ENCODE measurements at regions not wholly inside any gene's neighbourhood (a gene's known extent, or its start where the extent isn't known, plus 50 kb on each side); places are given as distances from the start of the nearest gene placed in this dataset.

DNA sequence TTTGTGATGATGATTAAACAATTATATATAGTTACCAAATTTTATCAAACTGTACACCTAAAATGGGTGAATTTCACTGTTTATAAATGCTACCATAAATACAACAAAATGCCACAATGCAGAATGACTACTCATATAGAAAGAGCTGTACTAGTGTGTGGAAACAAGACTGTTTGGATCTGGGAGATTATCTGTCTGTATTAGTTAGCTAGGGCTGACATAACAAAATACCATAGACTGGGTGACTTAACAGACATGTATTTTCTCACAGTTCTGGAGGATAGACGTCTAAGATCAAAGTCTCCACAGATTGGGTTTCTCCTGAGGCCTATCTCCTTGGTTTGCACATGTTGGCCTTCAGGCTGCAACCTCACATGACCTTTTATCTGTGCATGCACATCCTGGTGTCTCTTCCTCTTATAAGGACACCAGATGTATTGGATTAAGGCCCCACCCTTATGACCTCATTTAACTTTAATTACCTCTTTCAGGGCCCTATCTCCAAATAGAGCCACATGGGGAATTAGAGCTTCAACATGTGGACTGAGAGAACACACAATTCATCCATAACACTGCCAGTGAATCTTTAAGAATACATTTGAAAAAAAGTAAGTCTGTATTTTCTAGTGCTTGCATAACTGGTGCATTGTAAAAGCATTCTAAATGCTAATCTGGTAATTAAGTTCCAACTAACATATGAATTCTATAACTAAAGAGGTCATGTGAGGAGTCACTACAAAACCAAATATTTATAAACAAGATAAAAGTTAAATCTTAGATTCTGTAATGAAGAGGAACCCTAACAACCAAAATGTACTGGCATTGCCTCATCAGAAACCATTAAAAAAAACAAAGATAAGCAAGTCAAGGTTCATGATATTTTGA is 699.6 kb downstream of the NYAP2 start:
- no peak overlapping the region for H3K4me3 Mint-ChIP-seq
- H3K27me3 Mint-ChIP-seq: no peaks in the 10 kb centered on the region
- Histone ChIP-seq H3K36me3 (ENCODE audit: insufficient read depth, low read length) (no peaks in the 10 kb centered on the region), H3K4me1 (ENCODE audit: insufficient read depth, low read length) (no peaks in the 10 kb centered on the region), H3K27me3 (ENCODE audit: insufficient read depth, low read length) (no peaks in the 10 kb centered on the region), H3K9me3 (ENCODE audit: control insufficient read depth in 1 of 2, low read length in 2 of 2) (no peaks in the 10 kb centered on the region), H3K4me3 (ENCODE audit: low read length in 2 of 2) (no peak overlapping the region), H3K27ac (ENCODE audit: low read depth, low read length) (no peak overlapping the region)
- no peaks in the 10 kb centered on the region for H3K36me3 Mint-ChIP-seq
- ChIA-PET CTCF (ENCODE audit: partially characterized antibody) (no interaction called here), POLR2A (ENCODE audit: partially characterized antibody) (no interaction called here)
- H3K27ac Mint-ChIP-seq: no peak overlapping the region
- intact Hi-C loops (cut with micrococcal nuclease): no loop called here
- no peaks in the 10 kb centered on the region for H3K4me1 Mint-ChIP-seq
- no peak for DNase-seq
- H3K9me3 Mint-ChIP-seq: peaks cover 0 to 8% (median 3%) of the 10 kb centered on the region in 8 donors

GRCh38 chr2:226095058-226095457 is 695.5 kb downstream of the NYAP2 start:
- no peak overlapping the region for H3K27ac ChIP-seq (ENCODE audit: low read depth, low read length)
- no peaks in the 10 kb centered on the region for H3K9me3 ChIP-seq (ENCODE audit: control insufficient read depth in 1 of 2, low read length in 2 of 2)
- no peaks in the 10 kb centered on the region for H3K27me3 ChIP-seq (ENCODE audit: insufficient read depth, low read length)
- no peak overlapping the region for H3K27ac Mint-ChIP-seq
- intact Hi-C loops (cut with micrococcal nuclease): no loop called here
- H3K4me1 ChIP-seq (ENCODE audit: insufficient read depth, low read length): no peaks in the 10 kb centered on the region
- H3K4me3 Mint-ChIP-seq: no peak overlapping the region
- CTCF ChIA-PET (ENCODE audit: partially characterized antibody): no interaction called here
- no peaks in the 10 kb centered on the region for H3K36me3 ChIP-seq (ENCODE audit: insufficient read depth, low read length)
- no peak overlapping the region for H3K4me3 ChIP-seq (ENCODE audit: low read length in 2 of 2)
- H3K36me3 Mint-ChIP-seq: no peaks in the 10 kb centered on the region
- H3K9me3 Mint-ChIP-seq: peaks cover 0 to 15% (median 7%) of the 10 kb centered on the region in 8 donors
- DNase-seq: no peak
- no peaks in the 10 kb centered on the region for H3K27me3 Mint-ChIP-seq
- POLR2A ChIA-PET (ENCODE audit: partially characterized antibody): no interaction called here
- H3K4me1 Mint-ChIP-seq: no peaks in the 10 kb centered on the region

DNA sequence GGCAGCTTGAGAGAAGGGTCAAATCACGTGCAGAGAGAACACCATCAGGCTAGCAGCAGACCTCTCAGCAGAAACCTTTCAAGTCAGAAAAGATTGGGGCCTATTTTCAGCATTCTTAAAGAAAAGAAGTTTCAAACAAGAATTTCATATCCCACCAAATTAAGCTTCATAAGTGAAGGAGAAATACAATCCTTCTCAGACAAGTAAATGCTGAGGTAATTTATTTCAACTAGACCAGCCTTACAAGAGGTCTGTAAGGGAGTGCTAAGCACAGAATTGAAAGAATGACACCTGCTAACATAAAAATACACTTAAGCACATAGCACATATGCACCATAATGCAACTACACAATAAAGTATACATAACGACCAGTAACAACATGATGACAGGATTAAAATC is 693.9 kb downstream of the NYAP2 start:
- POLR2A ChIA-PET (ENCODE audit: partially characterized antibody): no interaction called here
- intact Hi-C loops (cut with micrococcal nuclease): no loop called here
- H3K9me3 ChIP-seq (ENCODE audit: control insufficient read depth in 1 of 2, low read length in 2 of 2): no peaks in the 10 kb centered on the region
- Mint-ChIP-seq H3K27ac (no peak overlapping the region), H3K4me1 (no peaks in the 10 kb centered on the region), H3K36me3 (no peaks in the 10 kb centered on the region), H3K27me3 (no peaks in the 10 kb centered on the region), H3K4me3 (no peak overlapping the region), H3K9me3 (peaks cover 0 to 15% (median 7%) of the 10 kb centered on the region in 8 donors)
- H3K4me1 ChIP-seq (ENCODE audit: insufficient read depth, low read length): no peaks in the 10 kb centered on the region
- no peak overlapping the region for H3K4me3 ChIP-seq (ENCODE audit: low read length in 2 of 2)
- CTCF ChIA-PET (ENCODE audit: partially characterized antibody): no interaction called here
- no peak for DNase-seq
- no peak overlapping the region for H3K27ac ChIP-seq (ENCODE audit: low read depth, low read length)
- no peaks in the 10 kb centered on the region for H3K27me3 ChIP-seq (ENCODE audit: insufficient read depth, low read length)
- no peaks in the 10 kb centered on the region for H3K36me3 ChIP-seq (ENCODE audit: insufficient read depth, low read length)

GRCh38 chr2:226088366-226088674 is 688.8 kb downstream of the NYAP2 start:
- no peaks in the 10 kb centered on the region for H3K27me3 Mint-ChIP-seq
- intact Hi-C loops (cut with micrococcal nuclease): no loop called here
- no peak for DNase-seq
- H3K27me3 ChIP-seq (ENCODE audit: insufficient read depth, low read length): no peaks in the 10 kb centered on the region
- CTCF ChIA-PET (ENCODE audit: partially characterized antibody): no interaction called here
- H3K36me3 Mint-ChIP-seq: no peaks in the 10 kb centered on the region
- no peak overlapping the region for H3K27ac ChIP-seq (ENCODE audit: low read depth, low read length)
- no peak overlapping the region for H3K27ac Mint-ChIP-seq
- peaks cover 0 to 6% (median under 1%) of the 10 kb centered on the region in 4 donors for H3K4me1 Mint-ChIP-seq
- H3K9me3 Mint-ChIP-seq: peaks cover 0 to 15% (median 4%) of the 10 kb centered on the region in 8 donors
- no peak overlapping the region for H3K4me3 ChIP-seq (ENCODE audit: low read length in 2 of 2)
- no peaks in the 10 kb centered on the region for H3K4me1 ChIP-seq (ENCODE audit: insufficient read depth, low read length)
- H3K36me3 ChIP-seq (ENCODE audit: insufficient read depth, low read length): no peaks in the 10 kb centered on the region
- POLR2A ChIA-PET (ENCODE audit: partially characterized antibody): no interaction called here
- H3K9me3 ChIP-seq (ENCODE audit: control insufficient read depth in 1 of 2, low read length in 2 of 2): no peaks in the 10 kb centered on the region
- H3K4me3 Mint-ChIP-seq: no peak overlapping the region

- CTCF ChIA-PET (ENCODE audit: partially characterized antibody): no interaction called here
Measured at GRCh38 chr2:226087505-226088365, 688.2 kb downstream of the NYAP2 start.

DNA sequence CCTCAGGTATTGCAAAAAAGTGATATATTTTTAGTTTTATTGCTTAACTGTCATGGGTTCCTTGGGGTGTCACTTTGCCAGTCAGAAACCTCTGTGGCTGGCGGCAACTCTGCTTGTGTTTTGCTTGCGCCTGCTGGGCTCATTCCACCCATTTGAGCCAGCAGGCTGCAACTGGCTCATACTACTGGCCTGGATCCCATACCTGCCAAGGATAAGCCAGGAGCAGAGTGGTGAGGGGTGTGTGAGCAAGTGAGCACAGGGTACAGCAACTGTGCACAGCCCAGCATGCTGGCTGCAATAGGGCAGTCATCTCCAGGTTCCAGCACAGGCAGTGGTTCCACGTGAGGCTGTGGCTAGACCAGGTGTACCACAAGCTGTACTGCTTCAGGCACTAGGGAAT is 687.5 kb downstream of the NYAP2 start:
- no peaks in the 10 kb centered on the region for H3K36me3 Mint-ChIP-seq
- Histone ChIP-seq H3K4me3 (ENCODE audit: low read length in 2 of 2) (no peak overlapping the region), H3K27me3 (ENCODE audit: insufficient read depth, low read length) (no peaks in the 10 kb centered on the region), H3K36me3 (ENCODE audit: insufficient read depth, low read length) (no peaks in the 10 kb centered on the region), H3K9me3 (ENCODE audit: control insufficient read depth in 1 of 2, low read length in 2 of 2) (no peaks in the 10 kb centered on the region), H3K27ac (ENCODE audit: low read depth, low read length) (no peak overlapping the region), H3K4me1 (ENCODE audit: insufficient read depth, low read length) (no peaks in the 10 kb centered on the region)
- no peak for DNase-seq
- H3K4me1 Mint-ChIP-seq: peaks cover 0 to 6% (median under 1%) of the 10 kb centered on the region in 4 donors
- no peak overlapping the region for H3K27ac Mint-ChIP-seq
- peaks cover 0 to 14% (median under 1%) of the 10 kb centered on the region in 8 donors for H3K9me3 Mint-ChIP-seq
- intact Hi-C loops (cut with micrococcal nuclease): no loop called here
- CTCF ChIA-PET (ENCODE audit: partially characterized antibody): no interaction called here
- no peak overlapping the region for H3K4me3 Mint-ChIP-seq
- POLR2A ChIA-PET (ENCODE audit: partially characterized antibody): no interaction called here
- peaks cover 0 to 2% of the 10 kb centered on the region in 2 donors for H3K27me3 Mint-ChIP-seq

More at GRCh38 chr2:226087505-226088365, 688.2 kb downstream of the NYAP2 start:
- peak in 1 of 5 donors; percentile 28 for DNase-seq
- H3K27me3 ChIP-seq (ENCODE audit: insufficient read depth, low read length): no peaks in the 10 kb centered on the region
- H3K27me3 Mint-ChIP-seq: peaks cover 0 to 2% of the 10 kb centered on the region in 2 donors
- H3K27ac ChIP-seq (ENCODE audit: low read depth, low read length): no peak overlapping the region
- peaks cover 0 to 6% (median under 1%) of the 10 kb centered on the region in 4 donors for H3K4me1 Mint-ChIP-seq
- no peak overlapping the region for H3K4me3 Mint-ChIP-seq
- POLR2A ChIA-PET (ENCODE audit: partially characterized antibody): no interaction called here
- H3K27ac Mint-ChIP-seq: no peak overlapping the region
- H3K9me3 Mint-ChIP-seq: peaks cover 0 to 14% (median 1%) of the 10 kb centered on the region in 8 donors
- no peak overlapping the region for H3K4me3 ChIP-seq (ENCODE audit: low read length in 2 of 2)
- H3K9me3 ChIP-seq (ENCODE audit: control insufficient read depth in 1 of 2, low read length in 2 of 2): no peaks in the 10 kb centered on the region
- intact Hi-C loops (cut with micrococcal nuclease): no loop called here
- H3K36me3 ChIP-seq (ENCODE audit: insufficient read depth, low read length): no peaks in the 10 kb centered on the region
- no peaks in the 10 kb centered on the region for H3K4me1 ChIP-seq (ENCODE audit: insufficient read depth, low read length)
- no peaks in the 10 kb centered on the region for H3K36me3 Mint-ChIP-seq

- Mint-ChIP-seq H3K36me3 (no peaks in the 10 kb centered on the region), H3K9me3 (peaks cover 0 to 11% (median under 1%) of the 10 kb centered on the region in 8 donors), H3K27ac (no peak overlapping the region), H3K4me3 (no peak overlapping the region), H3K27me3 (peaks cover 0 to 2% of the 10 kb centered on the region in 2 donors), H3K4me1 (peaks cover 0 to 6% (median under 1%) of the 10 kb centered on the region in 4 donors)
- CTCF ChIA-PET (ENCODE audit: partially characterized antibody): no interaction called here
- Histone ChIP-seq H3K4me1 (ENCODE audit: insufficient read depth, low read length) (no peaks in the 10 kb centered on the region), H3K4me3 (ENCODE audit: low read length in 2 of 2) (no peak overlapping the region), H3K27me3 (ENCODE audit: insufficient read depth, low read length) (no peaks in the 10 kb centered on the region), H3K9me3 (ENCODE audit: control insufficient read depth in 1 of 2, low read length in 2 of 2) (no peaks in the 10 kb centered on the region), H3K36me3 (ENCODE audit: insufficient read depth, low read length) (no peaks in the 10 kb centered on the region), H3K27ac (ENCODE audit: low read depth, low read length) (no peak overlapping the region)
- DNase-seq: no peak
- intact Hi-C loops (cut with micrococcal nuclease): no loop called here
- POLR2A ChIA-PET (ENCODE audit: partially characterized antibody): no interaction called here
Measured at GRCh38 chr2:226086190-226086589, 686.7 kb downstream of the NYAP2 start.
